NCI-H146 treated with DMSO at 0.1 percent for 48 hours (cell line): ENCODE measurements at regions not wholly inside any gene's neighbourhood (a gene's known extent, or its start where the extent isn't known, plus 50 kb on each side); places are given as distances from the start of the nearest gene placed in this dataset.

ENCODE experiments used
- DNase-seq: peaks from one replicate; lab custom pipeline; 2025; ENCODE audit not compliant: unreplicated experiment; lab: John Stamatoyannopoulos, UW

- DNase-seq: no peak
These were observed 149.2 kb upstream of the FOXD3 start for GRCh38 chr1:63173161-63173560.

- DNase-seq: peak; percentile 43
These were observed 132.7 kb upstream of the FOXD3 start for GRCh38 chr1:63189677-63190076.

- no peak for DNase-seq
These were observed 132.2 kb upstream of the FOXD3 start for GRCh38 chr1:63190171-63190570.

GRCh38 chr1:63198871-63199394, 123.4 kb upstream of the FOXD3 start:
- no peak for DNase-seq

GRCh38 chr1:63199706-63200335, 122.5 kb upstream of the FOXD3 start:
- no peak for DNase-seq

- DNase-seq: no peak
These were observed 121.7 kb upstream of the FOXD3 start for GRCh38 chr1:63200676-63201075.

GRCh38 chr1:63203641-63204040, 118.7 kb upstream of the FOXD3 start:
- no peak for DNase-seq

- no peak for DNase-seq
These were observed 116.6 kb upstream of the FOXD3 start for GRCh38 chr1:63205776-63206175.

- no peak for DNase-seq
These were observed 107.8 kb upstream of the FOXD3 start for GRCh38 chr1:63214553-63214952.

GRCh38 chr1:63223426-63223825, 98.9 kb upstream of the FOXD3 start:
- DNase-seq: no peak

- DNase-seq: no peak
These were observed 91.6 kb upstream of the FOXD3 start for GRCh38 chr1:63230722-63231121.

GRCh38 chr1:63238721-63239120, 83.6 kb upstream of the FOXD3 start:
- DNase-seq: no peak

- no peak for DNase-seq
These were observed 77.2 kb upstream of the FOXD3 start for GRCh38 chr1:63245186-63245585.

GRCh38 chr1:63248216-63248615, 74.2 kb upstream of the FOXD3 start:
- no peak for DNase-seq

- DNase-seq: no peak
These were observed 67.2 kb upstream of the FOXD3 start for GRCh38 chr1:63255153-63255552.

GRCh38 chr1:63261736-63262458, 60.5 kb upstream of the FOXD3 start:
- DNase-seq: no peak

- DNase-seq: no peak
These were observed 60.0 kb upstream of the FOXD3 start for GRCh38 chr1:63262459-63262770.

- no peak for DNase-seq
These were observed 58.2 kb upstream of the FOXD3 start for GRCh38 chr1:63264161-63264560.

GRCh38 chr1:63266857-63267256, 55.5 kb upstream of the FOXD3 start:
- DNase-seq: no peak

- DNase-seq: no peak
These were observed 53.5 kb upstream of the FOXD3 start for GRCh38 chr1:63268876-63269275.

- DNase-seq: no peak
These were observed 52.8 kb upstream of the FOXD3 start for GRCh38 chr1:63269571-63269970.
